Left renal cortex interstitium (tissue), 4 donors: ENCODE measurements at regions not wholly inside any gene's neighbourhood (a gene's known extent, or its start where the extent isn't known, plus 50 kb on each side); places are given as distances from the start of the nearest gene placed in this dataset.
A peak's percentile ranks its signal among the peaks of the same experiment; 100 is the strongest.

ENCODE experiments used
- DNase-seq, 4 donors: peaks; one replicate each; pipeline ENCODE4 v3.0.0-alpha.2; 2013; ENCODE audit warnings: low read depth in 4 of 4, low spot score in 2 of 4, missing footprints in 1 of 4

DNA sequence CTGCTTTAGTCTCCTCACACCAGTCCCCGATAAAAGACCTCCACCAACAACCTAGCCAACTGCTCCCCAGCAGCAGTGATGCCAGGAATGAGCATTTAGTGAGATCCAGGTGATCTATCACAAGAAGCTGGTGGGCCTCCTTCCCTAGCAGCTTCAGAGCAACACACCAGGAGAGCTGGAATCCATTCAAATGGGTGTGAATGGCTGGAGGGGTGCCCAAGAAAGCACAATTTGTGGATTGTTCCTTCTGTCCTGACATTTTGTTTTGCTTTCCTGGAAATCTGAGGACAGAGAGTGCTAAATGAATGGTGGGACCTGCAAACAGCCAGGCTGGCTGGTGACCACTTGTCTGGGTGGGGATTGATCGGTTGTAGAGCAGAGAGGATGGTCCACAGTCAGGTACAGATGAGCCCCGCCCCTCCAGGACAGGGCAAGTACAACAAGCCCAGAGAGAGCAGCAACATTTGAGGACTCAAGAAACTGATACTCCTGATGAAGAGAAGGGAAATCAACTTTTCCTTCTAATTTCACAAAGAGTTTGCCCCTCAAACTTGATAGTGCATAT is 316.8 kb downstream of the VPS13C start:
- no peak for DNase-seq

DNA sequence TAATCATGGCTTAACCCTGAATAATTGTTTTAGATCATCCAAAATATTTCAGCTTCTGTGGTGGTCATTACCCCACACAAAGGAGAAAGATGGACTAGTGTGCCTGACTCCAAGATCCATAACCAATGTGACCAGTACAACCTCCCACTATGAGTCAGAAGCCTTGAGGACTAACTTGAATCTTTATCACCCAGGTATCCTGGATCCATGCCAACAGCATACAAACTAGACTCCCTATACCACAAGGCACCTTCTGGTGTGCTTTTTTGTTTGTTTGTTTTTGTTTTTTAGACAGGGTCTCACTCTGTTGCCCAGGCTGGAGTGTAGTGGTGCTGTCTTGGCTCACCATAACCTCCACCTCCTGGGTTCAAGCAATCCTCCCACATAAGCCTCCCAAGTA is 317.7 kb downstream of the VPS13C start:
- no peak for DNase-seq

DNA sequence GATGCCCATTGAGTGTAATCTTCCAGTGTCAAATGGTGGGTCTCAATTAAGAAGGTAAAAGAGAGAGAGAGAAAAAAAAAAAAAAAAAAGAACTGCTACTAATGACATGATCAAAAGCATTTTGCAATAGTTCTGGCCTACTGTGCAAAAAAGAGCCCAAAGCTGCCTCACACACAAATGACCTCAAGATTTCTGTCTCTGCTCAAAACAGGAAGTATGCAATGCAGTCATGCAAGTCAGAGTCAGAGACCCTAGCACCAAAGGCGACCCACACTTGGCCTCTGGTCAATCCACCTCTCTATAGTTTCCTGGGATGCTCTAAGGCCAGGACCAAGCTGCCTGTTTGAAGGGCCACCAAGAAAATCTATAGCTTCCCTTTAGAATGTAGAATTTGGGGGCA is 323.5 kb downstream of the VPS13C start:
- no peak for DNase-seq

DNA sequence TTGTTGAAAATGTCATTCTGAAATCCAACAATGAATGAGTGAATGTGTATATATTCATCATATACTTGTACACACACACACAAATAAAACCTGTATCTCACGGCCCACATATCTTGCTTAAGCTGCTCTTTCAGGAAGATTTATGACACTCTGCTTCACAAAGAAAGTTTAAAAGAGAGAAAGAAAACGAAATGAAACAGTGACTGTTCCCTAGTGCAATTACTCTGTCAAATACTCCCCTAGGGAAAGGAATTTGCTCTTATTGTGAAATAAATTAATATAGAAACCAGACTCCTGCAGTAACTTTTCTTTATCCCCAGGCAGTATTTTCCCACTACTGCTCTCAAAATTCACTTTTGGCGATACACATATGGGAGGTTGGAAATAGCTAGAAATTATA is 329.1 kb downstream of the VPS13C start:
- peak in 1 of 4 donors; percentile 16 for DNase-seq

DNA sequence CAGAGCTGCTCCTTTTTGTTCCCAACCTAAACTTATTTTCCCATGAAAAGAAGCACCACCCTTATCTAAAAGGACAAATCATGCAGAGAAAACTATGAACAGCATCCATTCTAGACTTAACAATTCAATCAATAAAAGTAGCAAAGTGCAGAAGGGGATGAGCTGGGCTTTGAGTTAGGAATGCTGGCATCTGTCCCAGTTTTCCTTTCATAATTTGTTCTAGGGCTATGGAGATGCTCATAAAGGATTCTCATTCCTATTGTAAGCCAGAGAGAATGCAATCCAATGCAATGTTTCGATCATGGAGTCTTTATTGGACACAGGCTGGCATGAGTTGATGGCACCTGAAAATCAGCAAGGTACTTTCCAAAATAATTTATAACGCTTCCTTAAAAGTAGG is 330.6 kb downstream of the VPS13C start:
- DNase-seq: no peak

DNA sequence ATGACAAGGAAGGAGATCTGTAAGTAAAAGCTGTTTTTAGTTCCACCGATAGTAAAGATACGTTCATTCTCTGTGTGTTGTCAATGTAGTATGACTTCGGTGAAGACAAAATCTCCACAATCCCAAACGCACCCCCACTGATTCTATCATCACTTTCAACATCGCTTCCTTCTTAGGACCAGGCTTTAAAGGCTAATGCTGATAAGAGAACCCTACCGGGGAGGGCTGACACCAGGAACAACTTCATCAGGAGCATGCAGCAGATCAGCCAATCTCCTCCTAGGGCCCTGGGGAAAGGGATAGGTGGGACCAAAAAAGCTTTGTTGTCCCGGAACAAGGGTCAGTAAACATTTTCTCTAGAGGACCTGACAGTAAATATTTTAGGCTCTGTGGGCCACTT is 334.1 kb downstream of the VPS13C start:
- no peak for DNase-seq

DNA sequence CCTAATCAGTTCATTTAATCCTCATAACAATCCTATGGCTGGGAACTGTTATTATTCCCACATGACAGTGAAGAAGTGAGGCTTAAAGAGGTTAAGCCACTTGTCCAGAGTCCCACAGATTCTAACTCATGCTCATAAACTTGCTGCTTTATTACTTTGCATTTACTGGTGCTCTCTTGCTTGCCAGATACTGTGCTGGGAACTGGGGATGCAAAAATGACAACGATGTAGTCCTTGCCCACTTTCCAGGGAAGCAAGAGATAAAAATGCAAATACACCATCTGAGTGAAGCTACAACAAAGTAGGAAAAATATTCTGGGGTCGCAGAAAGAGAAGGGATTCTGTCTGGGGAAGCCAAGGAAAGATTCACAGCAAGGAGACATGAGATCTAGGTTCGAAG is 335.0 kb downstream of the VPS13C start:
- DNase-seq: no peak

DNA sequence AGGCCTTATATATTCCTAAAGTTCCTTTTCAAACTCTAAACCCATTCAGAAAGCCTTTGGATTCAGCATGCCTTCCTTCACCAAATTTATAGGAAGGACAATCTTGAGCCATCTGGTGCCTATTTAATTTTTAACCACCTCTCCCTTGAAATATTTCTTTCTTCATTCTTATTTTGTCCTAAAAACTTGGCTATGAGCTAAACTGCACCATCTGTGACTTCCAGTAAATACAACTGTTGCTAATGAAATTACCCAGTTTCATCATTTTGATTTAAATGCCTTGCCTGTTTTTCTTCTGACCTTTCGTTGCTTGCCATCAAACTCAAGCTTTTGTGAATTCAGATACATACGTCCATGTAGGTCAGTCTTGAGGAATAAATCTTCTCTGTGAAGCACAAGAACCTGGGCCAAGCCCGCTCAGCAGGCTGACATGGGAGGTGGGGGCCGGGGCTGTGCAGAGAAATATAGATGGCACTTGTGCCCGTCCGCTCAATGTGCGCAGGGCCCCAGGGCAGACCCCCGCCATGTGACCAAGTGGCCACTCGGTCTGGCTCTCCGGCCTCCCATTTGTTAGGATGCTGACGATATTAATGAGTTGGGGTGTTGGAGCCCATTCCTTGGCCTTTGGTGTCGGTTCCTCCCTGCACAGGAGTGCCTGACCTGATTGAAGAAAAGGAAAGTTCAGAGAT is 335.9 kb downstream of the VPS13C start:
- DNase-seq: no peak

DNA sequence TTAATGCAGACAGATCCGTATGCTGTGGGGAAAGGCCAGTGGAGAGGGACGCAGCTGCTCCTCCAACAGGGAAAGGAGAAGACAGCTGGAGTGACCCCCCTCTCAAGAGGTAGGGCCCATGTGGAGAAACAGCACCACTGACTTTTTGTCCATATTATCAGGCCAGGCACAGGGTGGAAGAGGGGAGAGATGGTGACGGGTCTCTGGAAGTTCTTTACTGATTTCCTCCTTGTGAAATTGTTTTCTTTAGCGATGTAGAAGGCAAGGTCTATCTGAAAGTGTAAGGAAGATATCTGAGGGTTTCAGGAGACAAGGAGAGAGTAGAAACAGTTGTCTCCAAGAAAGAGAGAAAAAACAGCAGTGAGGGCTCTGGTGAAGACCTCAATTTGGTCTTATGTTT is 338.8 kb downstream of the VPS13C start:
- DNase-seq: no peak

DNA sequence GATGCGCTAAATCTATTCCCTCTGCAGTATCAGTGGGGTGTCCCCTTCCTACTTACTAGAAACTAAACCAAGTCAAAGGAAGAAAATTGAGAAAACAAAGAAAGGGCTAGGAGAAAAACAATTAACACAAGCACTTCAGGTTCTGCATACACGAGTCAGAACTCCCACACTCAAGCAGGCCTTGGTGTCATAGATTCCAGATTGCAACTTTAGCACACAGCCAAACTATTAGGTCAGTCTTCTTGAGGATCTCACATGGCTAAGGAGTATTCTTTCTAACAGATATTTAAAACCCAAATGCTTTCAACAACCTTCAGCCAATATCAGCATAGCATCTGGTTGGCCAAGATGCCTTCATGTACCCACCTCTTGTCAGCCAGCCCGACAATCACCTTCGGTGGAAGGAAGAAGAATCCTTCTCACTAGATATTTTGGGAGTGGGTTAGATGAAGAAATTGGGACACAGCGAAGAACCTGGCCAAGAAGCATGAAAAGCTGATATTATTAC is 340.0 kb downstream of the VPS13C start:
- DNase-seq: no peak

DNA sequence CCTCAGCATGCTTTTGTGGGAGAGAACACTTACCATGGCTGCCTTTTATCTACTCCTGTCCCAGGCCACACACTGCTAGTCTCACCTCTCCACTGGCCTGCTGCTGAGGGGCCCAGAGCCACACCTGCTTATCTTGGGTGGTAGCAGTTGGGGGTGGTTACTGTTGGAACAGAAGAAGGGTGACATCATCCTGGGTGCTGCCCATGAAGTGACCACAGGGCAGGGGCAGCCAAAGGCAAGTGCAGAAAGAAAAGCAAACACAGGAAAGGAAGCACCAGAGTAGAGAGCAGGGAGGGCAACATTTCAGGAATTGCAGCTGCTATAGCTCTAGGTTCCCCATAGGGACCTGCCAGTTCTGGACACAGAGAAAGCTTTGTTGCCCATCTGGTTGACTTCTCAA is 345.2 kb downstream of the VPS13C start:
- DNase-seq: no peak

DNA sequence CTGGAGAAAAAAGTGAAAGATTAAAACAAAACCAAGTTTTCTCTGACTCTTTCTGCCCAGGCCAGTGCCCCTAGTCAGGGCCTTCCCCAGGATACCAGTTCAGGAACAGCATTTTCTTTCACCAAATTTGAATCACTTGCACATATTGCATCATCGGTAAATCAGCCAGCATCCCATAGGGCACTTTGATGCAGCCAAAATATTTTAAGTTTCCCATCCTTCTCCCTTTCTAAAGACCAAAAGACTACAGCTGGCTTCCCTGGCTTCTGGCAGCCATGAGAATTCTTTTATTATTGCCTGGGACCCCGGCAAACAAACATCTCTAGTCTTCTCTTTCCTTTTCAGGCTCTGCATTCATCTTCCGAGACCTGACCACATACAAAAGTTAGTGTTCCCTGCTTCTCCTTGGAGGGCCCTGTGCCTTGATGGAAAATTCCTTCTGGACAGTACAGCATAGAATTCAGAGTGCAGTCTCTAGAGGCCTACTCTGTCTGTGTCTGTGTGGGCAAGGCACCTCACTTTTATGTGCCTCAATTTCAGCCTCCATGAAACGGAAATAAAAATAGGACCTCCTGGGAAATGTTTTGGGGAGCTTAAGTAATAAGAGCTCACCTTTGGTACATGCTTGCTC is 348.0 kb downstream of the VPS13C start:
- no peak for DNase-seq

DNA sequence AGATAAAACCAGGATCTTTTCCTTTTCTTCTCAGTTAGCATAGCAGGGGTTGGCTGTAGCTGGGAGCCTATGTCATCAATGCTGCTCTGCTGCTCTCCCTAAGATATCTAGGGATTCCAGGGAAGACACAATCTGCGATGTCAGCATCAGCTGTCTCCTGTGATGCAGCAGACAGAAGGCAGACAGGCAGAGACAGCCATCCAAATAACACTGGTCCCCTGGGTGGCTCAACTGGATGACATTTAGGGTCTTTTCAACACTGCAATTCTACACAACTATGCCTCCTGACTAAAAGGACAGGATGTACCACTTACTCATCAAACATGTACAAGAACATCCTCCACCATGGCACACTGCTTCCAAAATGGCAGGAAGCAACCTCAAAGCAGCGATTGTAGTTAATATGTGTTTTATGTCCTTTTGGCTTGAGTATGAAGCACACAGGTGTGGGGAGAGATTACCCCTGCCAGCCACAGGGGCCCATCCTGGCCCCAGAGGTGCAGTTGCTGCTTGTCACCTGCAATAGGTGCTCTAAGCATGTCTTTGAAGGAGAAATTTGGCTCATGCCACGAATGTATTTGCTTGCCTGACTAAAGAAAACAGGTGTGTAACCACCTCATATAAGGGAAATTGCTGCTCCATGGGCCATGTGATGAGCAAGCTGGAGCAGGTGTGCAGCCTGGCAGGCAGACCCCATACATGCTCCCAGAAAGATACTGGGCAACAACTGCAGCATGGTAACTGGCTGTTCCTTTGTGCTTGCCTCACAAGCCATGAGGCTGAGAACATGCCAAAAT is 357.8 kb downstream of the VPS13C start:
- DNase-seq: no peak

DNA sequence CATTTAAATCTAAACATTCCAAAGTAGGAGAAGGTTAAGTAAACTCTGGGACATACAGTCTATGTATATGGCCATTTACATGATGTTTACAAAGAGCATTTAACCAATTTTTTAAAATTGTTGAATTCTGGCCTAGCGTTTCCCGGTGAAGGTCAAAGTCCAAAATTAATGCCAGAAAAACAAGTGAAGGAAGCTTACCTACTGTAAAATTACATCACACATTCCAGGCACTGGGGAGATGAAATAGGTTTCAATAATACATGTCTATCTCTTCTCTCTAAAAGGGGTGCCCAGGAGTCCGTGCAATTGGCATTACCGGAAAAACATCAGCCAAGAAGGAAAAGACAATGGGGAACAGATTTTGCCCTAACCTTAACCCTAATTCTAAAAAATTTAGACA is 358.8 kb downstream of the VPS13C start:
- no peak for DNase-seq

DNA sequence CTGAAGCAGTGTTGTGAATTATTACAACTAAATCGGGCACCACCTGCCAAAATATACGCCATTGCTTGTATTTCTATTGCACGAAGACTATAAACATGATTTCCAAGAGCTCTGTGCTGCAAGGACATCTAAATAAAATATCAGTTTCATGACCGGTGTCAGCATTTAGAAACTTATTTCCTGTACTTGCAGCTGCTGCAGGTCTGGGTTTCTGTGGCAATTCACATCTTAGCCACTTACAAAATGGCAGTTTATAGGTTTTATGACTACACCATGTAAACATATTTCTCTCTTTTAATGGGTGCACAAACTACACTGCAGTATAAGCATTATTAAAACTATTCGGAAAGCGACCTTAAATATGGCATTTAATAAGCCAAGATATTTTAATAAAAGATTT is 359.4 kb downstream of the VPS13C start:
- DNase-seq: no peak

DNA sequence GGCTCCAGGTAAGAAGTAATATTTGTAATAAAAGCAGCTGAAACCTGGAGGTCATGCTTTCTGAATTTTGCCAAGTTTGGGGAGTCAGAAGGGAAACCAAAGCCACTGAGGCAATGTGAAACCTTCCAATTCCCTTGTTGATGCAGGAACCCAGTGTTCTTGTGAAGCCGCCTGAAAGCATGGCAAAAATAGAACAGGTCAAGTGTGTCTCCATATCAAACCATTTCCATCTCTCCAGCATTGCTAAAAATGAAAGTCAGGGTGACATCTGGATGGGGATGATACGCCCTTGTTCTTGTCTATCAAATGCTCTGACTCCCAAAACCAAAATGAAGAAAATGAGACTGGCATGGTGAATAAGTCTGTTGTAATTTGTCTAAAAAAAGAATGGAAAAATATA is 362.5 kb downstream of the VPS13C start:
- no peak for DNase-seq

DNA sequence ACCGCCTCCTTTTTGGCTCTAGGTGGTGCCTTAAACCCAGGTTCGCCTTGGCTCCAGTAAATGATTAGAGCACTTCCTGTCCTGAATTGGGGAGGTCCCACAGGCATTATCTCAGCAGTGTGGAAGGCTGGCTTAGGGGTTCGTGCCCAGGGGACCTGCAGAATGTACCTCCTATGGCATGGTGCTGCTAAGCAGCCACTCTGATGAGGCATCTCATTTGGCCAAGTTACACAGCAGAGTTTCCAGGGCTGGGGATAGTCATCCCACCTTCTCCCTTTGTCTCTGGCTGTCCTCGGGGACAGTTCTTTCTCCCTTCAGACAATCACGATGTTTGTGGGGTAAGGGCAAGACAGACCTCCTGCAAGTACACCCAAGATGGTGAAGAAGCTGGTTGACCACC is 371.2 kb downstream of the VPS13C start:
- DNase-seq: no peak

DNA sequence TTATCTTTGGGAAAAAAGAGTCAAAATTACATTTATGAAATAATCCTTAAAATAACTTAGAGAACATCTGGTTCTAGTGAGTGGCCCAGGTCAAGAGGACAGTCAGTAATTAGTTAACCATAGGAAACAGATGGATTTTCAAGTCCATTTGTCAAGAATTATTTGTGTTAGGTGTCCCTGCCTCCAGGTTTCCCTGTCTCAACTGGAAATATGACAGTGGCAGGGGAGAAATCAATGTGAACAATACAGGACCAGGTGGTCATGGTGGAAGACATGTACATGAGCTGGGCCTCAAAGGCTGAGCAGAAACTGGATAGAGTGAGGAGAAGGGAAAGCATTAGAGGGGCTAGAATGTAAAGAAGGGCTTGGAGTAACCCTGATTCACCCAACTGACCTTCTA is 372.6 kb downstream of the VPS13C start:
- no peak for DNase-seq

DNA sequence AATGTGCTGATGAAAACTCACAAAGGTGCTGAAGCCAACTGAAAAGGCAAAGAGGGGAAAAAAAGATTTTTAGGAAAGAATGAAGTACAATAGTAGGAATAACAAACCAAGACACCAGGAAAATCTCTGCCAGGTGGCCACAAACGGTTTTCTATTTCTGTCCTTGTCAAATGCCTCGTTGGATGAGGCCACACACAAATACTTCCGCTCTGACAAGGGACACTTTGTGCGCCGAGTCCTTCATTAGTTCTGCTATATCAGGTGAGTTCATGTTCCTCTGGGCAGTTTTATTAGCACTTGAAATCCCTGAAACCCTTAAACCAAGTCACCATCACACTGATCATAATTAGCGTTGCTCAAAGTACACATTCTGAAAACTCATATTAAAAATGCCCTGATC is 373.1 kb downstream of the VPS13C start:
- DNase-seq: no peak

DNA sequence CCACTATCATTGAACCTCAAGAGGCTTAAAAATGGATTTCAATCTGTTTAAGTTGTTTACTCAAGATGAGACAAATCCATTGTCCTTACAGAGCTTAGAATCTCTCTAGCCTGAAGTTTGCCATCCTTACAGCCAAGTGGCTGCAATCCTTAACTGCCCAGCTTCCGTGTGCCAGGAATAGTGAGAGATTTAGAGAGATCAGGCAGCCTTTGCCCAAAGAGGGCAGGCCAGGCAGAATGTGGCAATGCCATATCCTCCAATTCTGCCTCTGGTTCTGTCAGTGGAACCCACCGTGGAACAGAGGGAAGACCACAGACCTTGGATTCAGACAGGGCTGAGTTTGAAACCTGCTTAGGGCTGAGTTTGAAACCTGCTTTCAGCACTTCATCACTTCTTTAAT is 374.3 kb downstream of the VPS13C start:
- no peak for DNase-seq

DNA sequence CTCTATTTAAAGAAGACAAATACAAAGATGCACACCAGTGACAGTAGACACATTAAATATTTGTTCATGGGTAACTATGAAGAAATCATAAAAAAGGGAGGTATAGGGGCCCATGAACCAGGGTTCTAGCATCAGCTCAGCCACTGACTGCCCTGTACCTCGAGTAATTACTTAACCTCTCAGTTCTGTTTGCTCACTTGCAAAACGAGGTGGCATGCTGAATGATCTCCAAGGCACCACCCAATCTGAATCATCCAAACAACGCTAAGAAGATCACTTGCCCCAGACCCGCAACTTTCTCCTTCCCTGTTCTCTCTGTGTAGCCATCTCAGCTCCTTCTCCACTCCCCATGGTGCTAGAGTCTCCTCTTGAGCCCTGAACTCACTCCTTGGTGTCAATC is 374.7 kb downstream of the VPS13C start:
- no peak for DNase-seq
